ENCODE measurements at regions not wholly inside any gene's neighbourhood (a gene's known extent, or its start where the extent isn't known, plus 50 kb on each side); places are given as distances from the start of the nearest gene placed in this dataset.

DNA sequence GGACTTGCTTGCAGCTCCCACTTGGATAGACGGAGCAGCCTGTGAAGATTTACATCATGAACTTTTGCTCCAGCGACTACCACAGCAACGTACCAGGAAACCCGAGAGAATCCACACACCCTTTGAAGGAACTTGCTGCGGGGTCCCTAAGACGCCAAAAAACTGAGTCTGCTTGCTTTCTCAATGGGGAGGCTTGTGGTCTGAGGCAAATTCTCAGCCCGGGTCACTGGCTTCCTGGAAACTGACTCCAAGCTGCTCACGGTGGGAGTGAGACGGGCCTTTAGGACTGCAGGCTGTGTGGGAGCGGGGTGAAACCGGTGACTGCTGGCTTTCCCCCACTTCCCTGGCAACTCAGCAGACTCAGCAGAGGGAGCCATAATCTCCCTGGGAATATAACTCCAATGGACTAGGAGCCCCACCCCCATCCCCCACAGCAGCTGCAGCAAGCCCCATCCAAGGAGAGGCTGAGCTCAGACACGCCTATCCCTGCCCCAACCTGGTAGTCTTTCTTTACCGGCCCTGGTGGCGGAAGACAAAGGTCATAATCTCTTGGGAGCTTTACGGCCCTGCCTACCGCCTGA lies 466.0 kb downstream of the CAAP1 start:
- DNase-seq (ENCODE audit: low read depth in 4 of 4, low spot score in 2 of 4): no peak

DNA sequence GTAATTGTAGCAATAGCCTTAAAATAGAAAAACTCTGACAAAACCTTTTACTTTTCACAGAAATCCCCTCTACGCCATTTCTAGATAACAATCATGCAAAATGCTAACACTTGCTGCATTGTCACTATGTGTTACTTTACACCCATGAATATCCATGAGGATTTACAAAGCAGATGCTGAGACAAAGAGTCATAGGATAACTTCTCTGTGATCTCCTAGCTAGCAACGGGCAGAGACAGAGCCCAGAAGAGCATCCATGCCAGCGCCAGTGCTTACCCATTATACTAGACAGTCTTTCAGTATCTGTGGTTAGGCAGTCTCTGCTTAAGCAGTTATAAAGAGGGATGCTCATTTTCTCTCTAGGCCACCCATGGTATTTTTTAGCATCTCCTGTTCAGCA lies 474.1 kb downstream of the CAAP1 start:
- DNase-seq (ENCODE audit: low read depth in 4 of 4, low spot score in 2 of 4): no peak

DNA sequence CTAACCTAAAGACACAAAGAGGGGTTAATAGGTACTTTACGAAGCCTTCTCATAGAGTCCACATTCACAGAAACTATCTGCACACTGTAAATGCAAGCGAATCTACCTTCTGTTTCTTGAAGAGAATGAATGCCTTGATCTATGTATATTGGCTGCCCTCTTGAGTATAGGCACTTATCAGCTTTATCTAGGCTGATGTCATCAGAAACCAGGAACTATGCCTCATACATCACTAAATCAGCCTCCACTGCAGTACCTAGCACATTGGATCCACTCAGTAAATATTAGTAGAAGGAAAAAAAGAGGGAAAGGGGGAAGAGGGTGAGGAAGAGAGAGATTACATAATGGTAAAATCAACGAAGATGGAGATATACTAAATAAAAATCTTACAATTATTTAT lies 477.1 kb downstream of the CAAP1 start:
- DNase-seq (ENCODE audit: low read depth in 4 of 4, low spot score in 2 of 4): no peak

DNA sequence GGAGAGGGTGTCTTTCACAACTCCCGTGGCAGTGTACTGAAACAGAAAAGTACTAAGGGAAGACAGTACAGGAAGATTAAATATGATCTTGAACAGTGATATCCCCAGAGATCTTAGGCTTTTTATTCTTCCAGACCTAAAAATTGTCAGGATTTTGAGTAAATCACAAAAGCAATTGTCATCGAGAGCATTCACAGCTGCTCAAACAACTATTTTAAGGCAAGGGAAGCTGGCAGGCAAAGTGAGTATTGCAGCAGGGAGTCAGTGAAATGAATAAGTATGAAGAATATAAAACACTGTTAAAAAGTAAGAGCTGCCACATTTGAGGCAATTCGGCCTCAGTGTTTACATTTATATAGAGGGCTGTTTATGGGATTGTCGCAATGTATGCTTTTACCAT lies 479.0 kb downstream of the CAAP1 start:
- no peak for DNase-seq (ENCODE audit: low read depth in 4 of 4, low spot score in 2 of 4)

DNA sequence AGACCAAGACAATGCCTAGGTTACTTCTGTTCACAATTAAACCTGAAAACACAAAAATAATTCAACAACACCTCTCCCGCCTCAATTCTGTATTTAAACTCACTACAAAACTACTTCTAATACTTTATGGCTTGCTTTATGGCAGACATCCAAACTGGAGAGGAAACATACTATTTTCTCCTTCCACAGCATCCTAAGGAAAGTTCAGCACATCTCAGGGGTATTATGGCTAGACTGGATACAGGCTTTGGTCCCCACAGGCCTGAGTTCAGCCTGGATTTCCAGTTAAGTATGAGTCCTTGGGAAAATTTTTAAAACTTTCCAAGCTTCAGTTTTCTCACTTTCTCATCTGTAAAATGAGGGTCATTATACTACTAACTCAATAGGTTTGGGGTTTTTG lies 480.2 kb downstream of the CAAP1 start:
- DNase-seq (ENCODE audit: low read depth in 4 of 4, low spot score in 2 of 4): no peak

- DNase-seq (ENCODE audit: low read depth in 4 of 4, low spot score in 2 of 4): no peak
Observed at GRCh38 chr9:26406676-26407075, 485.9 kb downstream of the CAAP1 start.

GRCh38 chr9:26399556-26399955 lies 493.0 kb downstream of the CAAP1 start:
- DNase-seq (ENCODE audit: low read depth in 4 of 4, low spot score in 2 of 4): no peak

DNA sequence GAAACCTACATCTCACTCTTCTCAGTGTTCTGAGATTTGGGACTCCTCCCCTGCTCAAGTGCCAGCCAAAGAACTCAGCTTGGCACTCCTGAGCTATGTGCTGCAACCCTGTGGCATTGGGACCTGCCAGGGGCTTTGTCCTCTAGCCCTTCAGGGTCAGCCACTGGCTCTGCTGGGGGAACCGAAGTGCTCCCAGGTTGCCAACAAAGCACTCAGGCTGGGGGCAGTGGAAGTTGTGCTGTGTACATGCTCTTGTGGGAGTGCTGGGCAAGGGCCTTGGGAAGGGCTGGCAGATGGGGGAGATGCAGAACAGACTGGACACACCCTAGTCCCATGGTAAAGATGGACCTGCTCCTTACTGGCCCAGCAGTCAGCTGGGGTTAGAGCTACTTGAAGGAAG lies 498.6 kb downstream of the CAAP1 start:
- no peak for DNase-seq (ENCODE audit: low read depth in 4 of 4, low spot score in 2 of 4)

GRCh38 chr9:26392639-26393038 lies 500.0 kb downstream of the CAAP1 start:
- DNase-seq (ENCODE audit: low read depth in 4 of 4, low spot score in 2 of 4): no peak

- no peak for DNase-seq (ENCODE audit: low read depth in 4 of 4, low spot score in 2 of 4)
Observed at GRCh38 chr9:26391036-26391435, 501.6 kb downstream of the CAAP1 start.

- DNase-seq (ENCODE audit: low read depth in 4 of 4, low spot score in 2 of 4): no peak
Observed at GRCh38 chr9:26375448-26375847, 517.2 kb downstream of the CAAP1 start.

GRCh38 chr9:26373616-26374015 lies 519.0 kb downstream of the CAAP1 start:
- DNase-seq (ENCODE audit: low read depth in 4 of 4, low spot score in 2 of 4): no peak

- DNase-seq (ENCODE audit: low read depth in 4 of 4, low spot score in 2 of 4): no peak
Observed at GRCh38 chr9:26371236-26371635, 521.4 kb downstream of the CAAP1 start.

DNA sequence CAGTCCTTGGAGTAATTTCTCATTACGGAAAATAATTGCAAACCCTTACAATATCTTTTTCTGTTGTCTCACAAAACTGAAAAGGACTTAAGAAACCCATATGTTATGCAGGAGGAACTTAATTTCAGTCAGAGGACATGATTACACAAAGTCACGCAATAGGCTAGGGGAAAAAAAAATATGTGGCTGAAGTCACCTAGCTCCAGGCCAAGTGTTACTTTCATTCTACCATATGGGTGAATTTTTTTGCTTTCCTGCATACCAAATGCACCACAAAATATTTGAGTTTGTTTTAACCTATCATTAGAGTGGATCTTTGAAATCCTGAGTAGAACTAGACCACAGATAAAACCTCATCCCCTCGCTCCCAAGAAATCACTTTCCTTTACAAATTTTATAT lies 523.5 kb downstream of the CAAP1 start:
- DNase-seq (ENCODE audit: low read depth in 4 of 4, low spot score in 2 of 4): no peak

DNA sequence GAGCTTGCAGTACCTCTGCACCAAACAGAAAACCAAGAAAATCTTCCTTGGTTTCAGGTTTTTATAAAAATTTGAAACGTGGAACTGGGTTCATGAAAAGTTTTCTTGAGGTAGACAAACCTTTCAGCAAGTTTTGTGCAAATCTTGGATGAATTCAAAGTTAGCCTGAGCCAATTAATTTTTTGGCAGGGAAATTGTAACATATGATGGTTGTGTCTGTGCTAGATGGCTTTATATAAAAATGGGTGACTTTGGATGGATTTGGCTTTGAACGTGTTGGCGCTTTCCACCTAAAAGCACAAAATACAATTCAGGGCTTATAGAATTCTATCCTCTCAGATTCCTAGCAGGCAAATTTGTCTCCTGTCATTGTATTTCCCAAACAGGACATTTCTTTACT lies 524.4 kb downstream of the CAAP1 start:
- DNase-seq (ENCODE audit: low read depth in 4 of 4, low spot score in 2 of 4): no peak

- DNase-seq (ENCODE audit: low read depth in 4 of 4, low spot score in 2 of 4): no peak
Observed at GRCh38 chr9:26361010-26361409, 531.6 kb downstream of the CAAP1 start.

- DNase-seq (ENCODE audit: low read depth in 4 of 4, low spot score in 2 of 4): no peak
Observed at GRCh38 chr9:26358836-26359235, 533.8 kb downstream of the CAAP1 start.

DNA sequence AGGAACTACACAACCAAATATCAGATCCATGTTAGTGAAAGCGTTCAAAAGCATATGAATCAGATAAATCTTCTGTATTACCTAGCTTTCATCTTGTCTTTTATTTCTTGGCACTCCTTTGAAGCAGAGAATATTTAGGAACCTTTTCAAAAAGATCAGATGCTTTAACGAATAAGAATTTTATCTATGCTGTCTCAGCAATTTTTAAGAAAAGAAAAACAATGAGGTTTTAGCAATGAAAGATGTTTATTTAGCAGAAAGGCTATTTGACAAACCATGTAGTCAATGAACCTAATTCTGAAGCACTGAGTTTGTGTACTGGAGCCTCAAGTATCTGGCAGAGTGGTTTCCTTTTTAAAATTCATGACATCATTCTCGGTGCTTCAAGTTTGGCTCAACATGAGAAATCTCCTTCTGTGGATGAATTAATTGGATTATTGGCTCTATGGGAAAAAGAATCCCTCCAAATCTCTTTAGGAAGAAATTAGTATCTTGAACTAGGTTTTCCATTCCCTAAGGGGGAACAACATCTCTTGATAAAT lies 534.7 kb downstream of the CAAP1 start:
- DNase-seq (ENCODE audit: low read depth in 4 of 4, low spot score in 2 of 4): no peak

GRCh38 chr9:26356491-26356890 lies 536.1 kb downstream of the CAAP1 start:
- no peak for DNase-seq (ENCODE audit: low read depth in 4 of 4, low spot score in 2 of 4)

GRCh38 chr9:26346942-26347477 lies 545.6 kb downstream of the CAAP1 start:
- no peak for DNase-seq (ENCODE audit: low read depth in 4 of 4, low spot score in 2 of 4)

- DNase-seq (ENCODE audit: low read depth in 4 of 4, low spot score in 2 of 4): no peak
Observed at GRCh38 chr9:26341545-26341944, 551.1 kb downstream of the CAAP1 start.

DNA sequence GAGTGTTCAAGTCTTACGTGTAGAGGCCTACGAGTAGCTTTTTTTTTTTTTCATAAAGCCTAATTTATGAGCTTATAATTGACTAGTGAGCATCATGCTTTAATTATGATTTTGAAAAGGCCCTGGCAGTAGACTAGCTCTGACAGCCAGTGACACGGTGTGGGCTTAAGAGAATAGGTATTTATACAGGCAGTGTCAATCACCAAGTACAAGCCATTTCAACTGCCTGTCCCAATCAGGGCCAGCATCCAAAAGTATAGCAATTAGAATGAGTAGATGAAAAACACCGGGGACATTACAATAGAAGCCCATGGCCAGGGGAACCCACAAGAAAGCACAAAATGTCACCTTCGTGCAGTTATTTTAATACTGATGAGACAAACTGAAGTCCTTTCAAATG lies 552.8 kb downstream of the CAAP1 start:
- no peak for DNase-seq (ENCODE audit: low read depth in 4 of 4, low spot score in 2 of 4)

DNA sequence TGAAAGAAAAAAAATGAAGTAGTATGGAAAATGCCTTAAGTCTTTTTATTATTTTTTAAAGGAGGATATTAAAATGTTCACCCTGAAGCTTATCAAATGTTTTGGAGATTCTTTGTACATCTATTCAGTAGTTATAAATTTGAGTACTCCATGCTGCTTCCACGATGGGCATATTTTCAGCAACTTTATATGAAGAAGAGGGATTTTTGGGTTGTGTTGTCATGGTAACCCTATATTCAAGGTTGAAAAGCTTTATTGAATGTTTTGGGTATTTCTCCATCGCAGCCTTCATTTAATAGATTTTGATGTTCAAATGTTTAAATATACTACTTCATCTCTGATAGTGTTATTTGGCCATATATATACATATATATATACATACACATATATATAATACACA lies 557.5 kb downstream of the CAAP1 start:
- no peak for DNase-seq (ENCODE audit: low read depth in 4 of 4, low spot score in 2 of 4)

Data from left renal cortex interstitium (tissue), 4 donors.